ENCODE measurements at regions not wholly inside any gene's neighbourhood (a gene's known extent, or its start where the extent isn't known, plus 50 kb on each side); places are given as distances from the start of the nearest gene placed in this dataset.

DNA sequence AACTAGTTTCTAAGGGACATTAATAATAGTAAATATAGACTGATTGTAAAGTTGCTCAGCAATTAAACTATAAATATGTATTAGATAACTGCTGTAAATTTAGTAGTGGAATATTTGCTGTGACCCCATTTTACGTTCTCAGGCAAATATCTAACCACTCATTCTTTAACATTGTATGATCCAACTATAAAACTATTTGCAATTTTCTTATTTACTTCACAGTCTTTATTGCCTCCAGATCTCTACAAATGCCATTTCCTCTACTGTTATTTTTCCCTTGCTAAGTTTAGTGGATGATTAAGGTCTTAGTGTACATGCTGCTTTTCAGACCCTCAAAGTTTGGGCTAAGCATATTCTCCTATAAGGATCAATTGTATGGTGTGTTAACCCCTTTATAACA is 526.2 kb upstream of the ST8SIA4 start:
- no peak for DNase-seq (ENCODE audit: low read depth in 1 of 2, low spot score in 1 of 2)
- Histone ChIP-seq H3K4me3 (replicated peaks; ENCODE audit: insufficient read depth, low read length) (no peak overlapping the region), H3K27me3 (ENCODE audit: insufficient read depth, poor library complexity, severe bottlenecking) (no peaks in the 10 kb centered on the region), H3K27ac (replicated peaks) (no peak overlapping the region)
- TF ChIP-seq POLR2AphosphoS5 (IDR thresholded peaks at IDR 0.05; ENCODE audit: low read depth) (no peak), SPI1 (IDR thresholded peaks at IDR 0.05; ENCODE audit: borderline replicate concordance, low read depth) (no peak), GABPA (IDR thresholded peaks at IDR 0.05; ENCODE audit: low read depth) (no peak)
- TF ChIP-seq, protein P1, sequence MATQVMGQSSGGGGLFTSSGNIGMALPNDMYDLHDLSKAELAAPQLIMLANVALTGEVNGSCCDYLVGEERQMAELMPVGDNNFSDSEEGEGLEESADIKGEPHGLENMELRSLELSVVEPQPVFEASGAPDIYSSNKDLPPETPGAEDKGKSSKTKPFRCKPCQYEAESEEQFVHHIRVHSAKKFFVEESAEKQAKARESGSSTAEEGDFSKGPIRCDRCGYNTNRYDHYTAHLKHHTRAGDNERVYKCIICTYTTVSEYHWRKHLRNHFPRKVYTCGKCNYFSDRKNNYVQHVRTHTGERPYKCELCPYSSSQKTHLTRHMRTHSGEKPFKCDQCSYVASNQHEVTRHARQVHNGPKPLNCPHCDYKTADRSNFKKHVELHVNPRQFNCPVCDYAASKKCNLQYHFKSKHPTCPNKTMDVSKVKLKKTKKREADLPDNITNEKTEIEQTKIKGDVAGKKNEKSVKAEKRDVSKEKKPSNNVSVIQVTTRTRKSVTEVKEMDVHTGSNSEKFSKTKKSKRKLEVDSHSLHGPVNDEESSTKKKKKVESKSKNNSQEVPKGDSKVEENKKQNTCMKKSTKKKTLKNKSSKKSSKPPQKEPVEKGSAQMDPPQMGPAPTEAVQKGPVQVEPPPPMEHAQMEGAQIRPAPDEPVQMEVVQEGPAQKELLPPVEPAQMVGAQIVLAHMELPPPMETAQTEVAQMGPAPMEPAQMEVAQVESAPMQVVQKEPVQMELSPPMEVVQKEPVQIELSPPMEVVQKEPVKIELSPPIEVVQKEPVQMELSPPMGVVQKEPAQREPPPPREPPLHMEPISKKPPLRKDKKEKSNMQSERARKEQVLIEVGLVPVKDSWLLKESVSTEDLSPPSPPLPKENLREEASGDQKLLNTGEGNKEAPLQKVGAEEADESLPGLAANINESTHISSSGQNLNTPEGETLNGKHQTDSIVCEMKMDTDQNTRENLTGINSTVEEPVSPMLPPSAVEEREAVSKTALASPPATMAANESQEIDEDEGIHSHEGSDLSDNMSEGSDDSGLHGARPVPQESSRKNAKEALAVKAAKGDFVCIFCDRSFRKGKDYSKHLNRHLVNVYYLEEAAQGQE (IDR thresholded peaks at IDR 0.05; ENCODE audit: insufficient replicate concordance, low read depth): no peak
- TF ChIP-seq, protein P2, sequence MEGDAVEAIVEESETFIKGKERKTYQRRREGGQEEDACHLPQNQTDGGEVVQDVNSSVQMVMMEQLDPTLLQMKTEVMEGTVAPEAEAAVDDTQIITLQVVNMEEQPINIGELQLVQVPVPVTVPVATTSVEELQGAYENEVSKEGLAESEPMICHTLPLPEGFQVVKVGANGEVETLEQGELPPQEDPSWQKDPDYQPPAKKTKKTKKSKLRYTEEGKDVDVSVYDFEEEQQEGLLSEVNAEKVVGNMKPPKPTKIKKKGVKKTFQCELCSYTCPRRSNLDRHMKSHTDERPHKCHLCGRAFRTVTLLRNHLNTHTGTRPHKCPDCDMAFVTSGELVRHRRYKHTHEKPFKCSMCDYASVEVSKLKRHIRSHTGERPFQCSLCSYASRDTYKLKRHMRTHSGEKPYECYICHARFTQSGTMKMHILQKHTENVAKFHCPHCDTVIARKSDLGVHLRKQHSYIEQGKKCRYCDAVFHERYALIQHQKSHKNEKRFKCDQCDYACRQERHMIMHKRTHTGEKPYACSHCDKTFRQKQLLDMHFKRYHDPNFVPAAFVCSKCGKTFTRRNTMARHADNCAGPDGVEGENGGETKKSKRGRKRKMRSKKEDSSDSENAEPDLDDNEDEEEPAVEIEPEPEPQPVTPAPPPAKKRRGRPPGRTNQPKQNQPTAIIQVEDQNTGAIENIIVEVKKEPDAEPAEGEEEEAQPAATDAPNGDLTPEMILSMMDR (IDR thresholded peaks at IDR 0.05; ENCODE audit: insufficient read depth, low read length): no peak

DNA sequence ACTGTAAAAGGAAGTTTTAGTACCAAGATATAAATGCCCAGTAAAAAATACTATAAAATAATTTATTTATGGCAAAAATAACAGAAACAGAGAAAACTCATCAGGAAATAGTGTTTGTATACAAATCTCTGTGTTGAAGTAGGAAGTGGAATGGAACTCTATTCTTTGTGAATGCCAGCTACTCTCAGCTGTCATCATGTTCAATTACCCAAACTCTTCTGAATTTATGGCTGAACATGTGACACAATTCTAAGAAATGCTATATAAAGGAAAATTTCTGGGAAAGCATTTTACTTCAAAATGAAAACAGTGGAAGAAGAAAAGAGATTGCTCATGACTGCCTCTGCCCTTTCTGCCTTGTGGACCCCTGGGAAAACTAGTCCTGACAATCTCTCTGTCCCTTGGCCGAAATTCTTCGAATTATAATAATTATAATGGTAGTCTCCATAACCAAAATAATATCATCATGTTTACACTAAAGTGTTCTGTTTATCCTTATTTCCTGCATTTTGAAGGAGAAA is 522.3 kb upstream of the ST8SIA4 start:
- no peak overlapping the region for H3K27ac ChIP-seq (replicated peaks)
- no peak for TF ChIP-seq SPI1 (IDR thresholded peaks at IDR 0.05; ENCODE audit: borderline replicate concordance, low read depth)
- TF ChIP-seq GABPA (IDR thresholded peaks at IDR 0.05; ENCODE audit: low read depth): no peak
- no peak for TF ChIP-seq POLR2AphosphoS5 (IDR thresholded peaks at IDR 0.05; ENCODE audit: low read depth)
- TF ChIP-seq, protein P2 (IDR thresholded peaks at IDR 0.05; ENCODE audit: insufficient read depth, low read length): no peak
- TF ChIP-seq, protein P1 (IDR thresholded peaks at IDR 0.05; ENCODE audit: insufficient replicate concordance, low read depth): no peak
- DNase-seq (ENCODE audit: low read depth in 1 of 2, low spot score in 1 of 2): no peak
- H3K27me3 ChIP-seq (ENCODE audit: insufficient read depth, poor library complexity, severe bottlenecking): no peaks in the 10 kb centered on the region
- no peak overlapping the region for H3K4me3 ChIP-seq (replicated peaks; ENCODE audit: insufficient read depth, low read length)

DNA sequence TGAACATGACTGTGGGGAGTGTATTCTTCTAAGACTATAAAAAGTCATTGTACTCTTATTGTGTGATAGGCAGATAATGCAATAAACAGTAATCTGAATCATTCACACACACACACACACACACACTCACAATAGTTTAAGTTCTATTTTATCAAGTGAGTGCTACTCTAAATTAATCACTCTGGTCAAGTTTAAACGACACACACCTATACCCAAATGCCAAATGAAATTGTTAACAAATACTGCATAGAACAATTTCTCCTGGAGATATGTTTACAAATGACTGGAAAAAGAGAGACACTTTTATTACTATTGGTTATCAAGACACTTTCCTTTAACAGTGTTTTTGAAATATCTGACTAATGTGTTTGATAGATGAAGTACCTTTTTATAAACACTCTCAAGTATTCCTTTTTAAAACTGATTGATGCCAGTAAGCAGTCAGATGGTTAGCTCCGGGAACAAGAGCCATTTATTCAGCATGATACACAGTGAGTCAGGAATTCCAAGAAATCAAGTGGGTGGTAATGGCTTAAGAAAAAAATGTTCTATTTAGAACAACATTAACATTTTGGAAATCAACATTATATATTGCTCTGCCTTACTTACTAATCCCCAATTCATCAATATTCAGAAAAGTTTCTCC is 521.6 kb upstream of the ST8SIA4 start:
- DNase-seq (ENCODE audit: low read depth in 1 of 2, low spot score in 1 of 2): no peak
- Histone ChIP-seq H3K27me3 (ENCODE audit: insufficient read depth, poor library complexity, severe bottlenecking) (no peaks in the 10 kb centered on the region), H3K27ac (replicated peaks) (no peak overlapping the region), H3K4me3 (replicated peaks; ENCODE audit: insufficient read depth, low read length) (no peak overlapping the region)
- TF ChIP-seq SPI1 (IDR thresholded peaks at IDR 0.05; ENCODE audit: borderline replicate concordance, low read depth) (no peak), POLR2AphosphoS5 (IDR thresholded peaks at IDR 0.05; ENCODE audit: low read depth) (no peak), GABPA (IDR thresholded peaks at IDR 0.05; ENCODE audit: low read depth) (no peak)
- TF ChIP-seq, protein P1 (IDR thresholded peaks at IDR 0.05; ENCODE audit: insufficient replicate concordance, low read depth): no peak
- TF ChIP-seq, protein P2 (IDR thresholded peaks at IDR 0.05; ENCODE audit: insufficient read depth, low read length): no peak
